ENCODE measurements at regions not wholly inside any gene's neighbourhood (a gene's known extent, or its start where the extent isn't known, plus 50 kb on each side); places are given as distances from the start of the nearest gene placed in this dataset.

DNA sequence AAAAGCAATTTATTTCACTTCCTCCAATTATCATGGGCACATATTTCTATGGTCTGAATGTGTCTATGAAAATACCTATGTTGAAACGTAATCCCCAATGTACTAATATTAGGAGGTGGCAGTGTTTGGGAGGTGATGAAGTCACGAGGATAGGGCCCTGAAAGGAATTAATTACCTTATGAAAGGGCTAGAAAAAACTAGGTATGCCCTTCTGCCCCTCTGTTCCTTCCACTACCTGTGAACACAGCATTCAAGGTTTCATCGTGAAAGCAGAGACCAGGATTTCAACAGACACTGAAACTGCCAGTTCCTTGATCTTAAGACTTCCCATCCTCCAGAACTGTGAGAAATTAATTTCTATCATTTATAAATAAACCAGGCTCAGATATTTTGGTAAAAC lies 1037.1 kb upstream of the C9orf72 start:
- TF ChIP-seq CTCF (IDR thresholded peaks at IDR 0.05): no peak
- H3K27ac ChIP-seq: no peak overlapping the region
- 50 to 54% methylated on average over 3 of the region's 3 CpGs for WGBS, 2 donors
- no peaks in the 10 kb centered on the region for H3K9me3 ChIP-seq
- no peaks in the 10 kb centered on the region for H3K36me3 ChIP-seq
- intact Hi-C loops (cut with DNase I): loop anchor here in 1 of 10 donors (10.0 kb wide), 1 partner anchor 46 kb away; no protein-coding TSS in a partner anchor
- ATAC-seq (no peak), DNase-seq (no peak)
- H3K27me3 ChIP-seq: no peaks in the 10 kb centered on the region
- H3K4me3 ChIP-seq: no peak overlapping the region
- no peaks in the 10 kb centered on the region for H3K4me1 ChIP-seq

- intact Hi-C loops (cut with DNase I): loop anchor here in 1 of 10 donors (10.0 kb wide), 1 partner anchor 52 kb away; no protein-coding TSS in a partner anchor
- Histone ChIP-seq H3K27me3 (no peaks in the 10 kb centered on the region), H3K4me3 (no peak overlapping the region), H3K36me3 (no peaks in the 10 kb centered on the region), H3K9me3 (peaks cover 0 to 3% (median 0%) of the 10 kb centered on the region in 11 donors), H3K27ac (no peak overlapping the region), H3K4me1 (no peaks in the 10 kb centered on the region)
- DNase-seq (no peak), ATAC-seq (no peak)
- 28 to 38% methylated on average over 1 of the region's 1 CpG for WGBS, 2 donors
- TF ChIP-seq CTCF (IDR thresholded peaks at IDR 0.05): no peak
Measured at GRCh38 chr9:28616310-28616709, 1043.0 kb upstream of the C9orf72 start.

- no peaks in the 10 kb centered on the region for H3K27me3 ChIP-seq
- H3K36me3 ChIP-seq: no peaks in the 10 kb centered on the region
- DNase-seq (no peak), ATAC-seq (no peak)
- no peaks in the 10 kb centered on the region for H3K4me1 ChIP-seq
- intact Hi-C loops (cut with DNase I): no loop called here
- H3K27ac ChIP-seq: no peak overlapping the region
- WGBS, 2 donors: 75 to 85% methylated on average over 1 of the region's 1 CpG
- TF ChIP-seq CTCF (IDR thresholded peaks at IDR 0.05): no peak
- H3K4me3 ChIP-seq: no peak overlapping the region
- peaks cover 0 to 20% (median 5%) of the 10 kb centered on the region in 11 donors for H3K9me3 ChIP-seq
Measured at GRCh38 chr9:28620011-28620410, 1046.7 kb upstream of the C9orf72 start.

DNA sequence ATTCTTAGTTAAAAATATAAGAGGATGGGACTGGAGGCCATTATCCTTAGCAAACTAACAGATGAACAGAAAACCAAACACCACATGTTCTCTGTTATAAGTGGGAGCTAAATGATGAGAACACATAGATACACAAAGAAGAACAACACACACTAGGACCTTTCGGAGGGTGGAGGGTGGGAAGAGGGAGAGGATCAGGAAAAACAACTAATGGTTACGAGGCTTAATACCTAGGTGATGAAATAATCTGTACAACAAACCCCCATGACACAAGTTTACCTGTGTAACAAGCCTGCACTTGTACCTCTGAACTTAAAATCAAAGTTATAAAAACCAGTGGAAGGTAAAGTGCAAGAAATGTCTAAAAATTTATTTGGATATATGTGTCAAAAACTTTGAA lies 1047.4 kb upstream of the C9orf72 start:
- no peaks in the 10 kb centered on the region for H3K4me1 ChIP-seq
- peaks cover 0 to 23% (median 5%) of the 10 kb centered on the region in 11 donors for H3K9me3 ChIP-seq
- DNase-seq (no peak), ATAC-seq (no peak)
- H3K27ac ChIP-seq: no peak overlapping the region
- no peak overlapping the region for H3K4me3 ChIP-seq
- intact Hi-C loops (cut with DNase I): no loop called here
- H3K27me3 ChIP-seq: no peaks in the 10 kb centered on the region
- H3K36me3 ChIP-seq: no peaks in the 10 kb centered on the region
- no peak for TF ChIP-seq CTCF (IDR thresholded peaks at IDR 0.05)
- WGBS, 2 donors: 63 to 76% methylated on average over 2 of the region's 2 CpGs
